Endodermal cell (in vitro differentiated cells): ENCODE measurements at regions not wholly inside any gene's neighbourhood (a gene's known extent, or its start where the extent isn't known, plus 50 kb on each side); places are given as distances from the start of the nearest gene placed in this dataset.

Source experiments
- DNase-seq: peaks from one replicate; pipeline ENCODE4 v3.0.0-alpha.2; 2017
- H3K27ac ChIP-seq: 2 replicates; pipeline ENCODE4 v1.5.1; 2013; ENCODE audit warnings: mild to moderate bottlenecking, low read depth, low read length, moderate library complexity
- H3K27me3 ChIP-seq: 2 replicates; pipeline ENCODE4 v1.6.1; 2013; ENCODE audit warnings: mild to moderate bottlenecking, low read length, moderate library complexity; ENCODE audit not compliant: insufficient read depth, control insufficient read depth, poor library complexity, severe bottlenecking
- H3K36me3 ChIP-seq: 2 replicates; pipeline ENCODE4 v1.7.0; 2013; ENCODE audit warnings: mild to moderate bottlenecking, low read length, moderate library complexity; ENCODE audit not compliant: control insufficient read depth, insufficient read depth
- H3K4me1 ChIP-seq: one replicate; pipeline ENCODE4 v1.7.0; 2013; ENCODE audit warnings: low read length; ENCODE audit not compliant: control insufficient read depth, insufficient read depth
- H3K4me3 ChIP-seq: 2 replicates; pipeline ENCODE4 v1.5.1; 2013; ENCODE audit warnings: mild to moderate bottlenecking, low read length, moderate library complexity
- H3K9ac ChIP-seq: 2 replicates; pipeline ENCODE4 v1.6.1; 2013; ENCODE audit warnings: mild to moderate bottlenecking, low read length, moderate library complexity; ENCODE audit not compliant: poor library complexity, severe bottlenecking; ENCODE audit errors: extremely low read depth
- H3K9me3 ChIP-seq: 2 replicates; pipeline ENCODE4 v1.6.1; 2013; ENCODE audit warnings: mild to moderate bottlenecking, low read length, moderate library complexity; ENCODE audit not compliant: control insufficient read depth
- H3K27ac Mint-ChIP-seq: 2 replicates; pipeline ENCODE4 v1.8.0; 2020; ENCODE audit warnings: mixed read lengths
- H3K27me3 Mint-ChIP-seq: 2 replicates; pipeline ENCODE4 v1.8.0; 2021; ENCODE audit warnings: mild to moderate bottlenecking, mixed read lengths; ENCODE audit not compliant: insufficient read depth
- H3K36me3 Mint-ChIP-seq: 2 replicates; pipeline ENCODE4 v1.8.0; 2020; ENCODE audit warnings: low read depth, mixed read lengths
- H3K4me1 Mint-ChIP-seq: 2 replicates; pipeline ENCODE4 v1.8.0; 2020; ENCODE audit warnings: mixed read lengths
- H3K4me3 Mint-ChIP-seq: 2 replicates; pipeline ENCODE4 v1.8.0; 2020; ENCODE audit warnings: mild to moderate bottlenecking, moderate library complexity, mixed read lengths
- H3K9me3 Mint-ChIP-seq: 2 replicates; pipeline ENCODE4 v1.8.0; 2020; ENCODE audit warnings: mild to moderate bottlenecking, mixed read lengths
- CTCF ChIP-seq: fragments of 200-600 bp; sonication (generic); conservative IDR thresholded peaks from 2 replicates; pipeline ENCODE4 v1.5.0; 2021; ENCODE audit warnings: antibody characterized with exemption, mild to moderate bottlenecking
- WGBS, 2 experiments: methylation state at CpG; one replicate each; pipeline versions ENCODE4 v1.1.5 to v1.1.7; 2013; ENCODE audit warnings: missing lambda C conversion rate in 2 of 2, mixed read lengths in 1 of 2; ENCODE audit not compliant: insufficient coverage in 1 of 2, insufficient read length in 1 of 2; 5-methylcytosine and 5-hydroxymethylcytosine counted together

GRCh38 chr4:19408490-19408889, 843.2 kb upstream of the SLIT2 start:
- H3K4me1 ChIP-seq, result no peaks in the 10 kb centered on the region
- H3K27ac Mint-ChIP-seq, result no peak overlapping the region
- no peaks in the 10 kb centered on the region for H3K27me3 Mint-ChIP-seq
- no peaks in the 10 kb centered on the region for H3K4me1 Mint-ChIP-seq
- H3K4me3 ChIP-seq, result no peak overlapping the region
- no peak overlapping the region for H3K27ac ChIP-seq
- H3K9me3 Mint-ChIP-seq, result no peaks in the 10 kb centered on the region
- H3K36me3 ChIP-seq, result no peaks in the 10 kb centered on the region
- H3K36me3 Mint-ChIP-seq, result no peaks in the 10 kb centered on the region
- WGBS, 2 experiments, result 59% methylated on average over 1 of the region's 1 CpG; no CpG with 5 or more reads in 1 of the 2 experiments
- H3K27me3 ChIP-seq, result no peaks in the 10 kb centered on the region
- DNase-seq, result no peak
- H3K9me3 ChIP-seq, result no peaks in the 10 kb centered on the region
- H3K4me3 Mint-ChIP-seq, result no peak overlapping the region
- TF ChIP-seq CTCF, result no peak
- no peak overlapping the region for H3K9ac ChIP-seq

GRCh38 chr4:19406789-19407188, 844.9 kb upstream of the SLIT2 start:
- TF ChIP-seq CTCF, result no peak
- no peak overlapping the region for H3K27ac ChIP-seq
- H3K27ac Mint-ChIP-seq, result no peak overlapping the region
- H3K27me3 Mint-ChIP-seq, result no peaks in the 10 kb centered on the region
- H3K36me3 Mint-ChIP-seq, result no peaks in the 10 kb centered on the region
- H3K36me3 ChIP-seq, result no peaks in the 10 kb centered on the region
- H3K4me1 Mint-ChIP-seq, result peaks cover 8% of the 10 kb centered on the region
- no peak overlapping the region for H3K9ac ChIP-seq
- H3K4me1 ChIP-seq, result no peaks in the 10 kb centered on the region
- H3K27me3 ChIP-seq, result no peaks in the 10 kb centered on the region
- no peak overlapping the region for H3K4me3 Mint-ChIP-seq
- no peaks in the 10 kb centered on the region for H3K9me3 Mint-ChIP-seq
- H3K9me3 ChIP-seq, result no peaks in the 10 kb centered on the region
- no peak overlapping the region for H3K4me3 ChIP-seq
- DNase-seq, result no peak

- 69 to 84% methylated on average over 4 to 5 of the region's 5 CpGs for WGBS, 2 experiments
- Histone ChIP-seq H3K27me3 (no peaks in the 10 kb centered on the region), H3K9ac (no peak overlapping the region), H3K9me3 (no peaks in the 10 kb centered on the region), H3K4me1 (no peaks in the 10 kb centered on the region), H3K36me3 (no peaks in the 10 kb centered on the region), H3K4me3 (no peak overlapping the region), H3K27ac (no peak overlapping the region)
- Mint-ChIP-seq H3K9me3 (no peaks in the 10 kb centered on the region), H3K4me1 (peaks cover 8% of the 10 kb centered on the region), H3K27ac (no peak overlapping the region), H3K27me3 (no peaks in the 10 kb centered on the region), H3K36me3 (no peaks in the 10 kb centered on the region), H3K4me3 (no peak overlapping the region)
- no peak for DNase-seq
- TF ChIP-seq CTCF, result no peak
Measured at GRCh38 chr4:19403786-19404370, 847.8 kb upstream of the SLIT2 start.
